Vagina (tissue), 2 donors: ENCODE measurements at regions not wholly inside any gene's neighbourhood (a gene's known extent, or its start where the extent isn't known, plus 50 kb on each side); places are given as distances from the start of the nearest gene placed in this dataset.

ENCODE experiments used
- CTCF ChIP-seq, 3 experiments: fragments of 450-650 bp in 2 of 3; fragments of 200-600 bp in 1 of 3; sonication (generic) in 1 of 3; IDR thresholded peaks; one replicate each; pipeline ENCODE4 v1.5.1; 2017 to 2019; ENCODE audit warnings: antibody characterized with exemption in 3 of 3, mild to moderate bottlenecking in 2 of 3, moderate library complexity in 2 of 3
- POLR2A ChIP-seq, 2 donors: fragments of 450-650 bp; IDR thresholded peaks; one replicate each; pipeline ENCODE4 v1.6.1; 2017; ENCODE audit warnings: antibody characterized with exemption in 2 of 2, mild to moderate bottlenecking in 2 of 2, moderate library complexity in 2 of 2
- POLR2AphosphoS5 ChIP-seq, 2 donors: sonication (generic); formaldehyde crosslinking; IDR thresholded peaks; one replicate each; pipeline ENCODE4 v1.9.0; 2017; ENCODE audit warnings: antibody characterized with exemption in 2 of 2, mild to moderate bottlenecking in 2 of 2, low read depth in 1 of 2; ENCODE audit not compliant: insufficient read depth in 1 of 2

DNA sequence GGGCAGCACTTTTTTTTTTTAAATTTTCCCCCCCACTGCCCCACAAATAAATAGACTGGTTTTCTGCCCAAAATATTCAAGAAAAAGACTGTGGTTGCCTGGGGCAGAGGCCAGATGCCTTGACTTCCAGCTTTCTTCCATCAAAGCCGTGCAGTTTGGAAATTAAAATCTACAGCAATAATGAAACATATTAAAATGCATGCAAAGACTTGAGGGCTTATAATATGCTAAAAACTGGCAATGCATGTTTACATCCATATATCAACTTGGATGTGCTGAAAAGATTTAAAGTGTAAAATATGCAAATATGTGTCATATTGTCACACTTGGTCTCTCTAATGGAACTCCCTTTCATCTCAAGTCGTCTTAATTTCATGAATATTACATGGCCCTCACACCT is 2036.2 kb upstream of the PIK3C3 start:
- TF ChIP-seq CTCF (IDR thresholded peaks at IDR 0.05) (no peak), POLR2AphosphoS5 (IDR thresholded peaks at IDR 0.05; ENCODE audit: insufficient read depth in 1 of 2, low read depth in 1 of 2) (no peak), POLR2A (IDR thresholded peaks at IDR 0.05) (no peak)
